SK-N-SH treated with all-trans-retinoic acid at 6 μM for 48 hours (cell line): ENCODE measurements at regions not wholly inside any gene's neighbourhood (a gene's known extent, or its start where the extent isn't known, plus 50 kb on each side); places are given as distances from the start of the nearest gene placed in this dataset.

ENCODE experiments used
- ATAC-seq: fragments of 200-7000 bp; cut with Tn5 transposase; 3 replicates; pipeline ENCODE4 v1.9.1; 2020; ENCODE audit warnings: mild to moderate bottlenecking, moderate library complexity
- ARNTL ChIP-seq: fragments of 450-650 bp; formaldehyde crosslinking; IDR thresholded peaks from 2 replicates; pipeline ENCODE4 v1.5.0; 2020; ENCODE audit warnings: low read depth, mild to moderate bottlenecking, moderate library complexity, borderline replicate concordance
- BACH2 ChIP-seq: fragments of 250-450 bp; sonication (Bioruptor Pico); IDR thresholded peaks from 2 replicates; pipeline ENCODE4 v1.9.0; 2021; ENCODE audit warnings: mild to moderate bottlenecking, borderline replicate concordance
- CSDC2 ChIP-seq: fragments of 250-450 bp; sonication (Bioruptor Pico); IDR thresholded peaks from 2 replicates; pipeline ENCODE4 v1.5.0; 2020; ENCODE audit warnings: mild to moderate bottlenecking, moderate library complexity
- ESRRG ChIP-seq: fragments of 250-450 bp; sonication (Bioruptor Pico); IDR thresholded peaks from 2 replicates; pipeline ENCODE4 v1.6.1; 2021; ENCODE audit warnings: mild to moderate bottlenecking
- GLIS3 ChIP-seq: fragments of 250-450 bp; sonication (Bioruptor Pico); IDR thresholded peaks from 2 replicates; pipeline ENCODE4 v1.5.0; 2020; ENCODE audit warnings: mild to moderate bottlenecking, moderate library complexity
- ISL1 ChIP-seq: fragments of 250-450 bp; sonication (Bioruptor Pico); IDR thresholded peaks from 2 replicates; pipeline ENCODE4 v2.1.2; 2022; ENCODE audit warnings: mild to moderate bottlenecking, moderate library complexity
- OSR1 ChIP-seq: fragments of 250-450 bp; sonication (Bioruptor Pico); IDR thresholded peaks from 2 replicates; pipeline ENCODE4 v1.8.0; 2022; ENCODE audit warnings: moderate library complexity, mild to moderate bottlenecking, inconsistent platforms
- PPARA ChIP-seq: fragments of 250-450 bp; sonication (Bioruptor Pico); IDR thresholded peaks from 2 replicates; pipeline ENCODE4 v1.5.0; 2020; ENCODE audit warnings: mild to moderate bottlenecking, borderline replicate concordance
- RARB ChIP-seq: fragments of 250-450 bp; sonication (Bioruptor Pico); IDR thresholded peaks from 2 replicates; pipeline ENCODE4 v1.8.0; 2021; ENCODE audit warnings: mild to moderate bottlenecking, moderate library complexity
- SNAI2 ChIP-seq: fragments of 250-450 bp; sonication (Bioruptor Pico); IDR thresholded peaks from 2 replicates; pipeline ENCODE4 v1.5.0; 2020; ENCODE audit warnings: mild to moderate bottlenecking, moderate library complexity
- TCF4 ChIP-seq: fragments of 250-450 bp; sonication (Bioruptor Pico); IDR thresholded peaks from 2 replicates; pipeline ENCODE4 v1.8.0; 2021; ENCODE audit warnings: mild to moderate bottlenecking, moderate library complexity, borderline replicate concordance
- TOX ChIP-seq: fragments of 250-450 bp; sonication (Bioruptor Pico); IDR thresholded peaks from 2 replicates; pipeline ENCODE4 v1.8.0; 2021; ENCODE audit warnings: mild to moderate bottlenecking, moderate library complexity, borderline replicate concordance
- ZC3H10 ChIP-seq: fragments of 250-450 bp; sonication (Bioruptor Pico); IDR thresholded peaks from 2 replicates; pipeline ENCODE4 v1.5.1; 2021; ENCODE audit warnings: mild to moderate bottlenecking, moderate library complexity
- ZFP3 ChIP-seq: fragments of 250-450 bp; sonication (Bioruptor Pico); IDR thresholded peaks from 2 replicates; pipeline ENCODE4 v1.5.0; 2020; ENCODE audit warnings: mild to moderate bottlenecking, moderate library complexity
- ZFP30 ChIP-seq: fragments of 450-650 bp; formaldehyde crosslinking; IDR thresholded peaks from 2 replicates; pipeline ENCODE4 v1.5.0; 2022; ENCODE audit warnings: mild to moderate bottlenecking, moderate library complexity
- ZNF565 ChIP-seq: fragments of 450-650 bp; formaldehyde crosslinking; conservative IDR thresholded peaks from 2 replicates; pipeline ENCODE4 v1.5.0; 2020; ENCODE audit warnings: low read depth, mild to moderate bottlenecking, moderate library complexity
- ZNF70 ChIP-seq: fragments of 450-650 bp; formaldehyde crosslinking; IDR thresholded peaks from 2 replicates; pipeline ENCODE4 v1.5.0; 2020; ENCODE audit warnings: mild to moderate bottlenecking, moderate library complexity
- ZNF8 ChIP-seq: fragments of 450-650 bp; formaldehyde crosslinking; IDR thresholded peaks from 2 replicates; pipeline ENCODE4 v1.5.0; 2020; ENCODE audit warnings: mild to moderate bottlenecking, moderate library complexity
- TF ChIP-seq, protein P1 (sequence below): fragments of 250-450 bp; sonication (Bioruptor Pico); IDR thresholded peaks from 2 replicates; pipeline ENCODE4 v1.5.1; 2020; ENCODE audit warnings: low read depth, mild to moderate bottlenecking, moderate library complexity
- TF ChIP-seq, protein P2 (sequence below): fragments of 250-450 bp; sonication (Bioruptor Pico); IDR thresholded peaks from 2 replicates; pipeline ENCODE4 v1.8.0; 2021; ENCODE audit warnings: low read depth, mild to moderate bottlenecking, moderate library complexity, borderline replicate concordance
- TF ChIP-seq, protein P3 (sequence below): fragments of 250-450 bp; sonication (Bioruptor Pico); IDR thresholded peaks from 2 replicates; pipeline ENCODE4 v1.5.0; 2020; ENCODE audit warnings: mild to moderate bottlenecking, moderate library complexity
- TF ChIP-seq, protein P4 (sequence below): fragments of 250-450 bp; sonication (Bioruptor Pico); IDR thresholded peaks from 2 replicates; pipeline ENCODE4 v1.8.0; 2020; ENCODE audit warnings: mild to moderate bottlenecking, moderate library complexity, borderline replicate concordance

DNA sequence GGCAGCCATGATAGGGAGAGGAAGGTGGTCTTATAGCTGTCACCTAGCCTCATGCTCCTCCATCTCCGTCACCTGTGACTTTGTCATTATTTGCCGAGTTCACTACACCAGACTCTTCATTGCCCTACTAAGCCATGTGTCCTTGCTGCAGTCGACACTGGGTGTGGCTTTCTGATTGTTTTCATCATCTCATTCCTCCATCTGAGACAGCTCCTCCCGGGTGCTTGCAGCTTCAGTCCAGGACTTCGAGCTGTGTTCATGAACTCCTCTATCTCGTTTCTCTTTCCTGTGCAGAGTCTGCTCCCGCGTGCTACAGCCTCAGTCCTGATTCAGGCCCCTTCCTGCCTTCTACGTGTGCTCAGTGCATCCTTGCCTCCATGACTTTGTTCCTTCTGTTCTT is 295.1 kb upstream of the TNP1 start:
- TF ChIP-seq ZNF565 (CRISPR knock-in tag) (no peak), TOX (no peak), OSR1 (CRISPR knock-in tag) (no peak), ESRRG (CRISPR knock-in tag) (no peak), SNAI2 (CRISPR knock-in tag) (no peak), ZFP30 (CRISPR knock-in tag) (no peak), ZNF70 (CRISPR knock-in tag) (no peak), RARB (CRISPR knock-in tag) (no peak), ZC3H10 (CRISPR knock-in tag) (no peak), GLIS3 (no peak), ZFP3 (CRISPR knock-in tag) (no peak), ARNTL (CRISPR knock-in tag) (no peak), BACH2 (no peak)
- TF ChIP-seq, protein P1, sequence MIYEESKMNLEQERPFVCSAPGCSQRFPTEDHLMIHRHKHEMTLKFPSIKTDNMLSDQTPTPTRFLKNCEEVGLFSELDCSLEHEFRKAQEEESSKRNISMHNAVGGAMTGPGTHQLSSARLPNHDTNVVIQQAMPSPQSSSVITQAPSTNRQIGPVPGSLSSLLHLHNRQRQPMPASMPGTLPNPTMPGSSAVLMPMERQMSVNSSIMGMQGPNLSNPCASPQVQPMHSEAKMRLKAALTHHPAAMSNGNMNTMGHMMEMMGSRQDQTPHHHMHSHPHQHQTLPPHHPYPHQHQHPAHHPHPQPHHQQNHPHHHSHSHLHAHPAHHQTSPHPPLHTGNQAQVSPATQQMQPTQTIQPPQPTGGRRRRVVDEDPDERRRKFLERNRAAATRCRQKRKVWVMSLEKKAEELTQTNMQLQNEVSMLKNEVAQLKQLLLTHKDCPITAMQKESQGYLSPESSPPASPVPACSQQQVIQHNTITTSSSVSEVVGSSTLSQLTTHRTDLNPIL (CRISPR knock-in tag): no peak
- TF ChIP-seq, protein P2, sequence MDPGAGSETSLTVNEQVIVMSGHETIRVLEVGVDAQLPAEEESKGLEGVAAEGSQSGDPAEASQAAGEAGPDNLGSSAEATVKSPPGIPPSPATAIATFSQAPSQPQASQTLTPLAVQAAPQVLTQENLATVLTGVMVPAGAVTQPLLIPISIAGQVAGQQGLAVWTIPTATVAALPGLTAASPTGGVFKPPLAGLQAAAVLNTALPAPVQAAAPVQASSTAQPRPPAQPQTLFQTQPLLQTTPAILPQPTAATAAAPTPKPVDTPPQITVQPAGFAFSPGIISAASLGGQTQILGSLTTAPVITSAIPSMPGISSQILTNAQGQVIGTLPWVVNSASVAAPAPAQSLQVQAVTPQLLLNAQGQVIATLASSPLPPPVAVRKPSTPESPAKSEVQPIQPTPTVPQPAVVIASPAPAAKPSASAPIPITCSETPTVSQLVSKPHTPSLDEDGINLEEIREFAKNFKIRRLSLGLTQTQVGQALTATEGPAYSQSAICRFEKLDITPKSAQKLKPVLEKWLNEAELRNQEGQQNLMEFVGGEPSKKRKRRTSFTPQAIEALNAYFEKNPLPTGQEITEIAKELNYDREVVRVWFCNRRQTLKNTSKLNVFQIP (CRISPR knock-in tag): no peak
- ATAC-seq: no peak

DNA sequence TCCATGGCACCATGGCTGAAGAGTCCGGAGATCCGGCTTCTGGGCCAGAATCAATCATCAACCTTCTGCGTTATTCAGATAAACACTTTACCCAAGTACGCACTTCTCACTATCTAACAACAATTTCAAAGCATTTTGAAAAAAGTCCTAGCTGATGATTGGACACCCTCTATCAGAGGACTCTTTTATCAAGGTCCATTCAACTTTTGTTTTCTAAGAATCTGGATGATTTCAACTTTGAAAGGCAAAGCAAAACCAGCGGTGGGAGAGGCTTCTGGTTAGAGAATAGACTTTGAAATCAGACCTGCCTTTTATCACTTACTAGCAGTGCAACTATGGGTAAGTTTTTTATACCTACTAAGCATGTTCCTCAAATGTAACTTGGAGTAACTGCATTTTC is 293.6 kb upstream of the TNP1 start:
- ATAC-seq: no peak

DNA sequence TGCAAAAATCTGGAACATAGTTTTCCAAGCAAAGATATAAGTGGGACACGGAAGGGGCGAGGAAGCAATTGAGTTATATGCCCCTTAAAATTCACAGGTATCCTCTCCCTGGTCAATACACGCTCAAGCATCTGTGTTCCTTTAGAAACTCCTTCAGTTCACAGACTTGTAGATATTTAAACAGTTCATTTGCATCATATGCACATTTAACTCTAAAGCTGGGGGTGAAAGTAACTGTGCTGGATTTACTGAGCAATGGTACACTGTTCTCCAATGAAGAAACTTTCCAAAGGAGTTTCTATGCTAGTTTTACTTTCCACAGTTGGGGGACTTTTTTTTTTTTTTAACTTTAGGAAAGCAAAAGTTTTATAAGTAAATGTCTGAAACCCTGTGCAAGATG is 293.0 kb upstream of the TNP1 start:
- TF ChIP-seq OSR1 (CRISPR knock-in tag): no peak
- no peak for TF ChIP-seq SNAI2 (CRISPR knock-in tag)
- TF ChIP-seq, protein P2 (CRISPR knock-in tag): no peak
- TF ChIP-seq, protein P3, sequence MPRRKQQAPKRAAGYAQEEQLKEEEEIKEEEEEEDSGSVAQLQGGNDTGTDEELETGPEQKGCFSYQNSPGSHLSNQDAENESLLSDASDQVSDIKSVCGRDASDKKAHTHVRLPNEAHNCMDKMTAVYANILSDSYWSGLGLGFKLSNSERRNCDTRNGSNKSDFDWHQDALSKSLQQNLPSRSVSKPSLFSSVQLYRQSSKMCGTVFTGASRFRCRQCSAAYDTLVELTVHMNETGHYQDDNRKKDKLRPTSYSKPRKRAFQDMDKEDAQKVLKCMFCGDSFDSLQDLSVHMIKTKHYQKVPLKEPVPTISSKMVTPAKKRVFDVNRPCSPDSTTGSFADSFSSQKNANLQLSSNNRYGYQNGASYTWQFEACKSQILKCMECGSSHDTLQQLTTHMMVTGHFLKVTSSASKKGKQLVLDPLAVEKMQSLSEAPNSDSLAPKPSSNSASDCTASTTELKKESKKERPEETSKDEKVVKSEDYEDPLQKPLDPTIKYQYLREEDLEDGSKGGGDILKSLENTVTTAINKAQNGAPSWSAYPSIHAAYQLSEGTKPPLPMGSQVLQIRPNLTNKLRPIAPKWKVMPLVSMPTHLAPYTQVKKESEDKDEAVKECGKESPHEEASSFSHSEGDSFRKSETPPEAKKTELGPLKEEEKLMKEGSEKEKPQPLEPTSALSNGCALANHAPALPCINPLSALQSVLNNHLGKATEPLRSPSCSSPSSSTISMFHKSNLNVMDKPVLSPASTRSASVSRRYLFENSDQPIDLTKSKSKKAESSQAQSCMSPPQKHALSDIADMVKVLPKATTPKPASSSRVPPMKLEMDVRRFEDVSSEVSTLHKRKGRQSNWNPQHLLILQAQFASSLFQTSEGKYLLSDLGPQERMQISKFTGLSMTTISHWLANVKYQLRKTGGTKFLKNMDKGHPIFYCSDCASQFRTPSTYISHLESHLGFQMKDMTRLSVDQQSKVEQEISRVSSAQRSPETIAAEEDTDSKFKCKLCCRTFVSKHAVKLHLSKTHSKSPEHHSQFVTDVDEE (CRISPR knock-in tag): no peak
- TF ChIP-seq ISL1 (CRISPR knock-in tag): no peak
- no peak for TF ChIP-seq ARNTL (CRISPR knock-in tag)
- TF ChIP-seq ZNF70 (CRISPR knock-in tag): no peak
- TF ChIP-seq, protein P4, sequence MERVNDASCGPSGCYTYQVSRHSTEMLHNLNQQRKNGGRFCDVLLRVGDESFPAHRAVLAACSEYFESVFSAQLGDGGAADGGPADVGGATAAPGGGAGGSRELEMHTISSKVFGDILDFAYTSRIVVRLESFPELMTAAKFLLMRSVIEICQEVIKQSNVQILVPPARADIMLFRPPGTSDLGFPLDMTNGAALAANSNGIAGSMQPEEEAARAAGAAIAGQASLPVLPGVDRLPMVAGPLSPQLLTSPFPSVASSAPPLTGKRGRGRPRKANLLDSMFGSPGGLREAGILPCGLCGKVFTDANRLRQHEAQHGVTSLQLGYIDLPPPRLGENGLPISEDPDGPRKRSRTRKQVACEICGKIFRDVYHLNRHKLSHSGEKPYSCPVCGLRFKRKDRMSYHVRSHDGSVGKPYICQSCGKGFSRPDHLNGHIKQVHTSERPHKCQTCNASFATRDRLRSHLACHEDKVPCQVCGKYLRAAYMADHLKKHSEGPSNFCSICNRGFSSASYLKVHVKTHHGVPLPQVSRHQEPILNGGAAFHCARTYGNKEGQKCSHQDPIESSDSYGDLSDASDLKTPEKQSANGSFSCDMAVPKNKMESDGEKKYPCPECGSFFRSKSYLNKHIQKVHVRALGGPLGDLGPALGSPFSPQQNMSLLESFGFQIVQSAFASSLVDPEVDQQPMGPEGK (CRISPR knock-in tag): no peak
- no peak for TF ChIP-seq RARB (CRISPR knock-in tag)
- no peak for TF ChIP-seq TCF4 (CRISPR knock-in tag)
- no peak for TF ChIP-seq ESRRG (CRISPR knock-in tag)
- TF ChIP-seq ZFP30 (CRISPR knock-in tag): no peak
- TF ChIP-seq ZNF8 (CRISPR knock-in tag): no peak
- TF ChIP-seq ZNF565 (CRISPR knock-in tag): no peak
- TF ChIP-seq GLIS3: no peak
- TF ChIP-seq CSDC2 (CRISPR knock-in tag): no peak
- no peak for TF ChIP-seq TOX
- no peak for TF ChIP-seq BACH2
- no peak for ATAC-seq

More for the DNA sequence above, 293.6 kb upstream of the TNP1 start:
- TF ChIP-seq PPARA (CRISPR knock-in tag): no peak
- no peak for TF ChIP-seq GLIS3
- TF ChIP-seq OSR1 (CRISPR knock-in tag): no peak
- TF ChIP-seq BACH2: no peak
- TF ChIP-seq ESRRG (CRISPR knock-in tag): no peak
- TF ChIP-seq CSDC2 (CRISPR knock-in tag): no peak
- TF ChIP-seq ZNF565 (CRISPR knock-in tag): no peak
- TF ChIP-seq RARB (CRISPR knock-in tag): no peak
- TF ChIP-seq, protein P4 (CRISPR knock-in tag): no peak
